SK-N-SH (cell line): ENCODE measurements at regions not wholly inside any gene's neighbourhood (a gene's known extent, or its start where the extent isn't known, plus 50 kb on each side); places are given as distances from the start of the nearest gene placed in this dataset.

Experiments
- CTCF ChIA-PET: fragments of 300-600, 350-600 bp; formaldehyde crosslinking; extraction: SDS; loops from one replicate; lab custom pipeline; 2021; lab: Yijun Ruan, JAX
- POLR2A ChIA-PET: fragments of 350-600 bp; sonication (Branson Sonifier 250); formaldehyde crosslinking; extraction: SDS; loops from one replicate; lab custom pipeline; 2020; ENCODE audit warnings: antibody characterized with exemption, inconsistent platforms; lab: Yijun Ruan, JAX
- DNase-seq: peaks from one replicate; pipeline ENCODE4 v3.0.0; 2012
- H2AFZ ChIP-seq: fragments of 200-600 bp; sonication (generic); 2 replicates; pipeline ENCODE4 v1.8.1; 2016; ENCODE audit warnings: antibody characterized with exemption, mild to moderate bottlenecking, low read depth
- H3F3A ChIP-seq: fragments of 200-600 bp; sonication (generic); replicated peaks from 2 replicates; pipeline ENCODE3; 2016; ENCODE audit warnings: antibody characterized with exemption, mild to moderate bottlenecking; ENCODE audit not compliant: insufficient read depth
- H3K27ac ChIP-seq, 2 experiments: fragments of 200-500 bp in 1 of 2; fragments of 200-600 bp in 1 of 2; sonication (Bioruptor generic) in 1 of 2; sonication (generic), shearing (Covaris generic) in 1 of 2; 2 replicates each; pipeline versions ENCODE4 v1.5.1 to v1.6.1; 2014 to 2016; ENCODE audit warnings: low read depth in 2 of 2, inconsistent platforms in 1 of 2, low read length in 1 of 2, mild to moderate bottlenecking in 1 of 2, mixed read lengths in 1 of 2
- H3K27me3 ChIP-seq: fragments of 200-600 bp; sonication (generic), shearing (Covaris generic); 2 replicates; pipeline ENCODE4 v1.6.1; 2016; ENCODE audit warnings: mixed run types; ENCODE audit not compliant: insufficient read depth
- H3K36me3 ChIP-seq, 2 experiments: fragments of 200-500 bp in 1 of 2; fragments of 200-600 bp in 1 of 2; sonication (Bioruptor generic) in 1 of 2; sonication (generic) in 1 of 2; replicated peaks in 1 of 2; 2 replicates each; pipeline versions ENCODE3 to v1.5.1; 2014 to 2016; ENCODE audit warnings: low read length in 1 of 2, mild to moderate bottlenecking in 1 of 2; ENCODE audit not compliant: insufficient read depth in 2 of 2, control insufficient read depth in 1 of 2
- H3K4me1 ChIP-seq, 2 experiments: fragments of 200-500 bp in 1 of 2; fragments of 200-600 bp in 1 of 2; sonication (Bioruptor generic) in 1 of 2; sonication (generic), shearing (Covaris generic) in 1 of 2; 2 replicates each; pipeline versions ENCODE4 v1.5.1 to v1.6.1; 2014 to 2016; ENCODE audit warnings: low read depth in 1 of 2, low read length in 1 of 2, mixed run types in 1 of 2; ENCODE audit not compliant: insufficient read depth in 2 of 2, control insufficient read depth in 1 of 2
- H3K4me2 ChIP-seq: fragments of 200-600 bp; sonication (generic), shearing (Covaris generic); 2 replicates; pipeline ENCODE4 v1.6.1; 2017; ENCODE audit warnings: mixed run types
- H3K4me3 ChIP-seq, 2 experiments: fragments of 200-500 bp in 1 of 2; fragments of 200-600 bp in 1 of 2; sonication (Bioruptor generic) in 1 of 2; sonication (generic), shearing (Covaris generic) in 1 of 2; 2 replicates each; pipeline versions ENCODE4 v1.5.1 to v1.8.1; 2014 to 2016; ENCODE audit warnings: low read depth in 2 of 2, inconsistent platforms in 1 of 2, low read length in 1 of 2, mild to moderate bottlenecking in 1 of 2, mixed read lengths in 1 of 2, moderate library complexity in 1 of 2
- H3K79me2 ChIP-seq: fragments of 200-600 bp; sonication (generic); 2 replicates; pipeline ENCODE4 v1.8.1; 2017; ENCODE audit warnings: mild to moderate bottlenecking; ENCODE audit not compliant: insufficient read depth
- H3K9ac ChIP-seq: fragments of 200-600 bp; sonication (generic); 2 replicates; pipeline ENCODE4 v1.6.1; 2017; ENCODE audit warnings: mixed run types
- H3K9me2 ChIP-seq: fragments of 200-600 bp; sonication (generic); 2 replicates; pipeline ENCODE4 v1.6.1; 2017; ENCODE audit warnings: mixed run types
- H3K9me3 ChIP-seq: fragments of 200-600 bp; sonication (generic); 2 replicates; pipeline ENCODE4 v1.6.1; 2017; ENCODE audit warnings: mixed run types, mild to moderate bottlenecking, moderate library complexity
- H4K20me1 ChIP-seq: fragments of 200-600 bp; sonication (generic); 2 replicates; pipeline ENCODE4 v1.6.1; 2017; ENCODE audit warnings: mild to moderate bottlenecking, mixed run types; ENCODE audit not compliant: insufficient read depth
- ELF1 ChIP-seq: IDR thresholded peaks from 2 replicates; pipeline ENCODE4 v1.4.0; 2012
- EP300 ChIP-seq, 2 experiments: IDR thresholded peaks; 2 replicates each; pipeline versions ENCODE4 v1.4.0 to v1.6.1; 2012; ENCODE audit warnings: borderline replicate concordance in 1 of 2, low read depth in 1 of 2, low read length in 1 of 2
- EZH2phosphoT487 ChIP-seq: fragments of 200-600 bp; sonication (generic); IDR thresholded peaks from 2 replicates; pipeline ENCODE4 v1.6.1; 2017; ENCODE audit warnings: low read depth, mixed run types, mild to moderate bottlenecking, antibody characterized with exemption, moderate library complexity, borderline replicate concordance
- FOXJ3 ChIP-seq: sonication (generic); formaldehyde crosslinking; IDR thresholded peaks from 2 replicates; pipeline ENCODE4 v1.5.1; 2020; ENCODE audit warnings: mild to moderate bottlenecking, missing genetic modification reagents
- GABPA ChIP-seq: IDR thresholded peaks from 2 replicates; pipeline ENCODE4 v1.4.0; 2012; ENCODE audit warnings: low read depth, mild to moderate bottlenecking
- GATA2 ChIP-seq: sonication (generic); formaldehyde crosslinking; IDR thresholded peaks from 2 replicates; pipeline ENCODE4 v1.5.0; 2020; ENCODE audit warnings: mild to moderate bottlenecking, missing genetic modification reagents
- MEF2A ChIP-seq: IDR thresholded peaks from 2 replicates; pipeline ENCODE4 v1.4.0; 2012; ENCODE audit warnings: low read depth, borderline replicate concordance
- POLR2AphosphoS5 ChIP-seq: IDR thresholded peaks from 2 replicates; pipeline ENCODE4 v1.6.1; 2012; ENCODE audit warnings: low read depth, low read length
- RAD21 ChIP-seq: IDR thresholded peaks from 2 replicates; pipeline ENCODE4 v1.6.1; 2012; ENCODE audit warnings: mild to moderate bottlenecking, low read length
- RFX5 ChIP-seq: IDR thresholded peaks from 2 replicates; pipeline ENCODE4 v1.6.1; 2012; ENCODE audit warnings: mild to moderate bottlenecking, improper control_type of control experiment, low read length
- SIN3A ChIP-seq: IDR thresholded peaks from 2 replicates; pipeline ENCODE4 v1.6.1; 2012; ENCODE audit warnings: low read depth, mild to moderate bottlenecking, low read length, moderate library complexity, borderline replicate concordance
- TCF12 ChIP-seq: IDR thresholded peaks from 2 replicates; pipeline ENCODE4 v1.4.0; 2012
- USF1 ChIP-seq: IDR thresholded peaks from 2 replicates; pipeline ENCODE4 v1.4.0; 2012; ENCODE audit warnings: low read depth, borderline replicate concordance
- USF2 ChIP-seq: fragments of 150-350 bp; IDR thresholded peaks from 2 replicates; pipeline ENCODE4 v1.6.1; 2017; ENCODE audit warnings: antibody characterized with exemption, low read length, low read depth, borderline replicate concordance
- YY1 ChIP-seq: IDR thresholded peaks from 2 replicates; pipeline ENCODE4 v1.4.0; 2012; ENCODE audit warnings: low read depth, mild to moderate bottlenecking

GRCh38 chr2:186187854-186188253 lies 298.2 kb upstream of the ZC3H15 start:
- H4K20me1 ChIP-seq = no peaks in the 10 kb centered on the region
- no peak overlapping the region for H3K27ac ChIP-seq
- no peaks in the 10 kb centered on the region for H3K9me3 ChIP-seq
- H3K4me1 ChIP-seq = no peaks in the 10 kb centered on the region
- H3K9me2 ChIP-seq = no peaks in the 10 kb centered on the region
- no peaks in the 10 kb centered on the region for H3K79me2 ChIP-seq
- H2AFZ ChIP-seq = no peak overlapping the region
- H3F3A ChIP-seq = no peaks in the 10 kb centered on the region
- ChIA-PET CTCF (no interaction called here), POLR2A (no interaction called here)
- no peak overlapping the region for H3K4me2 ChIP-seq
- no peaks in the 10 kb centered on the region for H3K36me3 ChIP-seq
- no peak overlapping the region for H3K4me3 ChIP-seq
- no peaks in the 10 kb centered on the region for H3K27me3 ChIP-seq
- DNase-seq = no peak
- H3K9ac ChIP-seq = no peak overlapping the region
- TF ChIP-seq MEF2A (no peak), EP300 (IDR thresholded peaks at IDR 0.05; ENCODE audit: borderline replicate concordance in 1 of 2, low read depth in 1 of 2, low read length in 1 of 2) (no peak), TCF12 (no peak), USF1 (no peak), ELF1 (no peak), FOXJ3 (CRISPR knock-in tag) (no peak), GABPA (no peak), RFX5 (no peak), EZH2phosphoT487 (no peak), GATA2 (CRISPR knock-in tag) (no peak), YY1 (no peak), RAD21 (no peak)

- Histone ChIP-seq H2AFZ (no peak overlapping the region), H4K20me1 (no peaks in the 10 kb centered on the region), H3K27ac (no peak overlapping the region), H3K4me3 (no peak overlapping the region), H3K9ac (no peak overlapping the region), H3K27me3 (no peaks in the 10 kb centered on the region), H3K36me3 (no peaks in the 10 kb centered on the region), H3F3A (no peaks in the 10 kb centered on the region), H3K4me1 (no peaks in the 10 kb centered on the region), H3K9me3 (no peaks in the 10 kb centered on the region), H3K4me2 (no peak overlapping the region), H3K79me2 (no peaks in the 10 kb centered on the region), H3K9me2 (no peaks in the 10 kb centered on the region)
- ChIA-PET POLR2A (no interaction called here), CTCF (no interaction called here)
- TF ChIP-seq EZH2phosphoT487 (no peak), USF2 (no peak), SIN3A (no peak), POLR2AphosphoS5 (no peak), GABPA (no peak)
- DNase-seq = no peak
Observed at GRCh38 chr2:186189816-186190215, 296.2 kb upstream of the ZC3H15 start.
